ENCODE measurements at regions not wholly inside any gene's neighbourhood (a gene's known extent, or its start where the extent isn't known, plus 50 kb on each side); places are given as distances from the start of the nearest gene placed in this dataset.

DNA sequence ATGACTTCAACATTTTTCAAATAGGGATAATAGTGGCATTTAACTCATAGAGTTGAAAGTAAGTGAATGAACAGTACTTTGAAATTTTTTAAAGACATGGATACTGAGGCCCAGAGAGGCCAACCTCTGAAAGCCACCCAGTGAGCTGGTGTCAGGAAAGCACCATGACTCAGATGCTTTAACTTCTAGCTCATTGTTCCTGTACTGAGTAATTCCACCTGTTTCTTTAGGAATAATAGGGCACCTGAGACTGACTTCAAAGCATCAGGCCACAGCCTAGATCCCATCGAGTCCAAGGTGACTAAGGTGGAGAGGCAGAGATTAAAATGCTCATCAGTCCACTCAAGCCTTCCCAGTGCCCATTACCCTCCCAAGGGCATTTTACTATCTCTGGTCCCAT lies 491.8 kb upstream of the TENM4 start:
- ChIA-PET POLR2A (no interaction called here), CTCF (no interaction called here)
- ATAC-seq (ENCODE audit: poor library complexity), result no peak
- Mint-ChIP-seq H3K36me3 (ENCODE audit: low read depth) (no peaks in the 10 kb centered on the region), H3K27me3 (no peaks in the 10 kb centered on the region), H3K27ac (no peak overlapping the region), H3K4me1 (ENCODE audit: low read depth) (no peaks in the 10 kb centered on the region), H3K9me3 (peaks cover 12% of the 10 kb centered on the region), H3K4me3 (no peak overlapping the region)
- no peak overlapping the region for H3K27ac ChIP-seq (ENCODE audit: low read depth in 1 of 2, low read length in 2 of 2)
- H3K27me3 ChIP-seq (ENCODE audit: control insufficient read depth in 1 of 2, insufficient read depth in 2 of 2, low read length in 2 of 2), result no peaks in the 10 kb centered on the region
- H3K9me3 ChIP-seq (ENCODE audit: control insufficient read depth in 1 of 2, insufficient read depth in 1 of 2, low read length in 2 of 2), result peaks cover 0 to 7% of the 10 kb centered on the region in 2 experiments
- H3K4me1 ChIP-seq (ENCODE audit: insufficient read depth, low read length), result no peaks in the 10 kb centered on the region
- H3K4me3 ChIP-seq (ENCODE audit: low read length), result no peak overlapping the region
- H3K36me3 ChIP-seq (ENCODE audit: insufficient read depth, low read length), result no peaks in the 10 kb centered on the region
- intact Hi-C loops (cut with DNase I, micrococcal nuclease), result no loop called here
- TF ChIP-seq, protein P1, sequence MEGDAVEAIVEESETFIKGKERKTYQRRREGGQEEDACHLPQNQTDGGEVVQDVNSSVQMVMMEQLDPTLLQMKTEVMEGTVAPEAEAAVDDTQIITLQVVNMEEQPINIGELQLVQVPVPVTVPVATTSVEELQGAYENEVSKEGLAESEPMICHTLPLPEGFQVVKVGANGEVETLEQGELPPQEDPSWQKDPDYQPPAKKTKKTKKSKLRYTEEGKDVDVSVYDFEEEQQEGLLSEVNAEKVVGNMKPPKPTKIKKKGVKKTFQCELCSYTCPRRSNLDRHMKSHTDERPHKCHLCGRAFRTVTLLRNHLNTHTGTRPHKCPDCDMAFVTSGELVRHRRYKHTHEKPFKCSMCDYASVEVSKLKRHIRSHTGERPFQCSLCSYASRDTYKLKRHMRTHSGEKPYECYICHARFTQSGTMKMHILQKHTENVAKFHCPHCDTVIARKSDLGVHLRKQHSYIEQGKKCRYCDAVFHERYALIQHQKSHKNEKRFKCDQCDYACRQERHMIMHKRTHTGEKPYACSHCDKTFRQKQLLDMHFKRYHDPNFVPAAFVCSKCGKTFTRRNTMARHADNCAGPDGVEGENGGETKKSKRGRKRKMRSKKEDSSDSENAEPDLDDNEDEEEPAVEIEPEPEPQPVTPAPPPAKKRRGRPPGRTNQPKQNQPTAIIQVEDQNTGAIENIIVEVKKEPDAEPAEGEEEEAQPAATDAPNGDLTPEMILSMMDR (IDR thresholded peaks at IDR 0.05), result no peak
- no peak for DNase-seq

DNA sequence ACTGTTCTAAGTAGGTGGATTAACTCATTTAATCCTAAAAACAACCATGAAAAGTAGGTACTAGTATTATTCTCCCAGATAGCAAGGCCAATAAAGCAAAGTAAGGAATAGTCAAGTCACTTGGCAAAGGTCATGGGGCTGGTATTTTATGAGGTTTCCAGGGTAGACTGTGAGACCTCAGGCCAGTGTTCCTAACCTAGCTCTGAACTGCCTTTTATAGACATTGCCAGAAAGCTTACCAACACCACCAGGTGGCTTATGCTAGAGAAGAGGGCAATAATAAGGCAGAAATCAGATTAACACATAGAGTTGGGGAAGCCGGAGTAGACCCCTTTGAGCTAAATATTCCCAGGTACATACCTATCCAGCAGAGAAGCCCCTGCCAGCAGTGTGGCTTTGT lies 490.9 kb upstream of the TENM4 start:
- DNase-seq, result no peak
- H3K4me3 Mint-ChIP-seq, result no peak overlapping the region
- TF ChIP-seq, protein P1 (IDR thresholded peaks at IDR 0.05), result no peak
- CTCF ChIA-PET, result no interaction called here
- no peaks in the 10 kb centered on the region for H3K27me3 ChIP-seq (ENCODE audit: control insufficient read depth in 1 of 2, insufficient read depth in 2 of 2, low read length in 2 of 2)
- intact Hi-C loops (cut with DNase I, micrococcal nuclease), result no loop called here
- H3K9me3 Mint-ChIP-seq, result peaks cover 10% of the 10 kb centered on the region
- H3K36me3 ChIP-seq (ENCODE audit: insufficient read depth, low read length), result no peaks in the 10 kb centered on the region
- POLR2A ChIA-PET, result no interaction called here
- ATAC-seq (ENCODE audit: poor library complexity), result no peak
- peaks cover 0 to 7% of the 10 kb centered on the region in 2 experiments for H3K9me3 ChIP-seq (ENCODE audit: control insufficient read depth in 1 of 2, insufficient read depth in 1 of 2, low read length in 2 of 2)
- no peaks in the 10 kb centered on the region for H3K4me1 Mint-ChIP-seq (ENCODE audit: low read depth)
- no peaks in the 10 kb centered on the region for H3K27me3 Mint-ChIP-seq
- H3K4me1 ChIP-seq (ENCODE audit: insufficient read depth, low read length), result no peaks in the 10 kb centered on the region
- no peak overlapping the region for H3K4me3 ChIP-seq (ENCODE audit: low read length)
- H3K27ac ChIP-seq (ENCODE audit: low read depth in 1 of 2, low read length in 2 of 2), result no peak overlapping the region
- no peak overlapping the region for H3K27ac Mint-ChIP-seq
- H3K36me3 Mint-ChIP-seq (ENCODE audit: low read depth), result no peaks in the 10 kb centered on the region

- no peak overlapping the region for H3K27ac ChIP-seq (ENCODE audit: low read depth in 1 of 2, low read length in 2 of 2)
- Mint-ChIP-seq H3K27ac (no peak overlapping the region), H3K4me3 (no peak overlapping the region), H3K4me1 (ENCODE audit: low read depth) (no peaks in the 10 kb centered on the region), H3K9me3 (peaks cover 11% of the 10 kb centered on the region), H3K36me3 (ENCODE audit: low read depth) (no peaks in the 10 kb centered on the region), H3K27me3 (no peaks in the 10 kb centered on the region)
- no peaks in the 10 kb centered on the region for H3K36me3 ChIP-seq (ENCODE audit: insufficient read depth, low read length)
- DNase-seq (no peak), ATAC-seq (ENCODE audit: poor library complexity) (no peak)
- ChIA-PET CTCF (no interaction called here), POLR2A (no interaction called here)
- H3K9me3 ChIP-seq (ENCODE audit: control insufficient read depth in 1 of 2, insufficient read depth in 1 of 2, low read length in 2 of 2), result peaks cover 0 to 8% of the 10 kb centered on the region in 2 experiments
- H3K4me1 ChIP-seq (ENCODE audit: insufficient read depth, low read length), result no peaks in the 10 kb centered on the region
- TF ChIP-seq, protein P1 (IDR thresholded peaks at IDR 0.05), result no peak
- no peaks in the 10 kb centered on the region for H3K27me3 ChIP-seq (ENCODE audit: control insufficient read depth in 1 of 2, insufficient read depth in 2 of 2, low read length in 2 of 2)
- intact Hi-C loops (cut with DNase I, micrococcal nuclease), result no loop called here
- H3K4me3 ChIP-seq (ENCODE audit: low read length), result no peak overlapping the region
Observed at GRCh38 chr11:79926707-79927106, 485.9 kb upstream of the TENM4 start.

All from CD4-positive, alpha-beta T cell (primary cell).